CD4-positive, alpha-beta T cell treated with Interleukin-21 for 1 hour (primary cell): ENCODE measurements at regions not wholly inside any gene's neighbourhood (a gene's known extent, or its start where the extent isn't known, plus 50 kb on each side); places are given as distances from the start of the nearest gene placed in this dataset.
"Not testable (repeated sequence)": the region's sequence is repeated elsewhere in the genome, so short reads cannot be mapped to it uniquely, and the experiment has no call there.

ENCODE experiments used
- DNase-seq: peaks from one replicate; pipeline ENCODE4 v3.0.0-alpha.2; 2020

DNA sequence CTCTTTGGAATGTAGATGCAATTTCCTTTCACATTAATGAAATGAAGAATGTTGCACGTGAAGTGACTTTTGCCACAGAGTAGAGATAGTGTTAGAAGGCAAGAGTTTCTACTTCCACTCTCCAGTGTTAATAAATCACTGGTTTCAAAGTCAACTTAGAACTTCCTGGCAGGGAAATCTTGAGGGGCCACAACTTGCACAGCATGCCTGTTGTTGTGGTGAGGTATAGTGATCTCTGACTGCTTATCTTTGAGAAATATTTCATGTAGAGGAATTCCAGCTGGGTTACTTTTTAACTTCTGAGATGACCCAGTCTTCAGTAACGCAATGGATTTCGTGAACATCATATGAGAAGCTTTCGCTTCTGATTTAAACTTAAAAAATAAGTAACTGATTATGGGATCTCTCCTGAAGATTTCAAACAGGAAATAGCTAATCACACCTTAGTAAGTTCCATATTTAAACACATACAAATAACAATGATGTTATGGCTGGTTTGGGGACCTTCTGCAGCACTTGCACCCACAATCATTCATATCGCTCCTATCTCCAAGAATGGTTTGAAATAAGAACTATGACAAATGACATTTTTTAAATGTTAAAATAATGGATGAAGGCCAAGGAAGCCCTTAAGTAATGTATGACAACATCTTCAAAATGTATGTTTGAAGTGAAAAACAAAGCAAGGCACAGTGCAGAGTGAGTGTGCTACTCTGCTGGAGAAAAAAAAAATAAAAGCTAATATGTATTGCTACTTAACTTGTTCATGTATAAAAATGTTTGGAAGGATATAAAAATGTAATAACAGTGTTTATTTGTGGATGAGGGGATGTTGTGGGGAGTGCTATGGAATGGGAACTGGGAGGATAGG, 726.5 kb upstream of the NECTIN3 start:
- DNase-seq, result no peak

GRCh38 chr3:110349295-110349694, 722.3 kb upstream of the NECTIN3 start:
- no peak for DNase-seq

GRCh38 chr3:110352841-110353604, 718.6 kb upstream of the NECTIN3 start:
- DNase-seq, result no peak

GRCh38 chr3:110362751-110363150, 708.9 kb upstream of the NECTIN3 start:
- DNase-seq, result no peak

DNA sequence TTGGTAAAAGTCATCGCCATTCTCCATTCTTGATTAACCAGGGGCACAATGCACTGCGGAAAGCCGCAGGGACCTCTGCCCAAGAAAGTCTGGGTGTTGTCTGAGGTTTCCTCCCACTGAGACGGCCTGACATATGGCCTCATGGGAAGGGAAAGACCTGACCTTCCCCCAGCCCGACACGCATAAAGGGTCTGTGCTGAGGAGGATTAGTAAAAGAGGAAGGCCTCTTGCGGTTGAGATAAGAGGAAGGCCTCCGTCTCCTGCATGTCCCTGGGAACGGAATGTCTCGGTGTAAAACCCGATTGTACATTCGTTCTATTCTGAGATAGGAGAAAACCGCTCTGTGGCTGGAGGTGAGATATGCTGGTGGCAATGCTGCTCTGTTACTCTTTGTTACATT, 704.3 kb upstream of the NECTIN3 start:
- DNase-seq, result not testable (repeated sequence)

GRCh38 chr3:110375751-110376518, 695.7 kb upstream of the NECTIN3 start:
- DNase-seq, result no peak

DNA sequence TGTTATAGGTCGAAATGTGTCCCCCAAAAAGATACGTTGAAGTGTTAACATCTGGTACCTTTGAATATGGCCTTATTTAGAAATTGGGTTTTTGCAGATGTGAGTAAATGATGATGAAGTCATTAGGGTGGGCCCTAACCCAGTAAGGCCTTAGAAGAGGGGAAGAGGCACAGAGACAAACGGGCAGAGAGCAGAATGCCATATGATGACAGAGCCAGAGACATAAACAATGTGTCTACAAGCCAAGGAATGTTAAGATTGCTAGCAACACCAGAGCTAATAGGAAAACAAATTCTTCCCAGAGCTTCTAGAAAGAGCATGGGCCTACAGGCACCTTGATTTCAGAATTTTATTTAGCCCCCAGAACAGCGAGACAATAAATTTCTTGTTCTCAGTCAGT, 693.1 kb upstream of the NECTIN3 start:
- no peak for DNase-seq

GRCh38 chr3:110381992-110382391, 689.6 kb upstream of the NECTIN3 start:
- no peak for DNase-seq

GRCh38 chr3:110383356-110383755, 688.3 kb upstream of the NECTIN3 start:
- no peak for DNase-seq

GRCh38 chr3:110384601-110385000, 687.0 kb upstream of the NECTIN3 start:
- DNase-seq, result no peak

DNA sequence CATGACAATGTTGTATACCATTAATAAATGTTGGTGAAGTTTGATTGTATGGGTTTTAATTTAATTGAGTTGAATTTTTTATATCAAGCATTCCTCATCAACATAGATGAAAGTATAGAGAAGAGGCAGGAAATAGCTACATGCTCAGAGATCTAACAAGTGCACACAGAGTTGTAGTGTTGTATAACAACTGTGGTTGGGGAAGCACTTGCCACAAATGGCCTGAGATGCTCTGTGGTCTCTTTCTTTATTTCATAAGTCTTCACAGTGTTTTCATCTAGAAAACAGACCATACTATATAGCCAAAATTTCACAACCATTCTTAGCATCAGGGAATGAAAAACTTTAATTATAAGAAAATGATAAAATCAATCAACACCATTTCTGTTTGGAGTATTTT, 682.6 kb upstream of the NECTIN3 start:
- no peak for DNase-seq

GRCh38 chr3:110390372-110390771, 681.2 kb upstream of the NECTIN3 start:
- DNase-seq, result no peak

DNA sequence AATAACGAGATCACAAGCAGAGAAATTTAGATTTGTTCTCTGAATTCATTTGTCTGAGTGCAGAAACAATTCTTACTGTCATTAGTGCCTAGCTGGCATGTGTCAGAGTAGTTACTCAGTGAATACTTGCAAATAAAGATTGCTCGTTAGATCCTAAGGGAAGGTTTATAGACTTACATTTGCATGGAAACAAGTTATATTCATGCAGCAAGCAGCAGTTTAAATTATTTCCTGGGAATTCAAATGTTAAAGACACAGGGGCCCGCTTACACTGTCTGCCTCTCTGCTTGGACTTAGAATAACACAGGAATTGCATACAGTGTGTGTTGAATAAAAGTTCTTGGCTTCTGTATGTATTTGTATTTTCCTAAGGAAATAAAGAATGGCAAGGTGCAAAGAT, 680.6 kb upstream of the NECTIN3 start:
- no peak for DNase-seq

GRCh38 chr3:110391640-110392395, 679.8 kb upstream of the NECTIN3 start:
- no peak for DNase-seq

GRCh38 chr3:110393941-110394340, 677.7 kb upstream of the NECTIN3 start:
- DNase-seq, result no peak

GRCh38 chr3:110397115-110397514, 674.5 kb upstream of the NECTIN3 start:
- DNase-seq, result no peak

DNA sequence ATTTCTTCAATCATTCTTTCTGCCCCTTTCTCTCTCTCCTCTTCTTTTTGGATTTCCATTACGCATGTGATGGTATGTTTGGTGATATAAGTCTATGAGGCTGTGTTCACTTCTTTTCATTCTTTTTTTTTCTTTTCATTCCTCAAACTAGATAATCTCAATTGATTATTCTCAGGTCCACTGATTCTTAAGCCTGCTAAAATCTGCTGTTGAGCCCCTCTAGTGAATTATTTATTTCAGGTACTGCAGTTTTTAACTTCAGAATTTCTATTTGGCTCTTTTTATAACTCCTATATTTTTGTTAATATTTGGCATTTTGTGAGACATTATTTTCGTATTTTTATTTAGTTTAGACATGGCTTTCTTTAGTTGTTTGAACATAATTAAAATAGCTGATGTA, 671.3 kb upstream of the NECTIN3 start:
- DNase-seq, result no peak

GRCh38 chr3:110405830-110406585, 665.6 kb upstream of the NECTIN3 start:
- DNase-seq, result no peak

GRCh38 chr3:110413266-110413665, 658.4 kb upstream of the NECTIN3 start:
- no peak for DNase-seq

DNA sequence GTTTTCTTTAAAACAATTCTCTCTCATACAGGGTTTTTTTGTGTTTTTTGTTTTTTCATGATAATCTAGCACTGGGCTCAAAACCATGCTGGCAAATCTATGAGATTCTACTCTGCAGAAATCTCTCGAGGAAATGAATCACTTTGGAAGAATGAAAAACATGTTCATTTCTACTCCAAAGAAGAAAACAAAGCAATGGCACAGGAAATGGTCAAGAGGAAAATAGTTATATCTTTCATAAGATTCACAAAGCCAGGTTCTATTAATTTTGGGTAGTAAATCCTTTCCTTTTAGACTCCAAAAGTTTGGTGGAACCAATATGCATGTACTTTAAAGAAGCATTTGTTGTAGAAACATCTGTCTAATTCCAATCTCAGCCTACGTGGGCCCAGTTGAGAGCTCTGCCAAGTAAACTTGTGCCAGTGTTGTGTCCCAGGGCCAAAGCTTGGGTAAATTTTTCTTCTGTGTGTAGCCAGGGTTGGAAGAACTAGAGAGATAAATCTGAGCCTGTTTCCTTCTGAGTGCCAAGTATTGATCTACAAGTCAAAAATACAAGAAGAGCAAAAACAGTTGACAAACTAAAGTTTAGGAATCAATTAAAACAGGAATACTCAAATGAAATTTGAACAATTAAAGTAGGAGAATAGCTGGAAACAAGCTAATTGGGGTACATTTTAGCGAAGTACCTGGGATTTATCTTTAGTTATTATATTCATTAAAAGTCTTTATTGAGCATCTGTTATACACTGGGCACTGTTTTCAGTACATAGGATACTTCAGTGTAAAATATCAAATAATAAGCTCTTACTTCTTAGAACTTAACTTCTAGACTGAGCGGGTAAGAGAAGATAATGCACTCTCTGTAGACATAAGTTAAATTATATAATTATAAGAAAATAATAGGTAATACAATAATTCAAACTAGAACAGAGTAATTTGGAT, 657.5 kb upstream of the NECTIN3 start:
- DNase-seq, result no peak

DNA sequence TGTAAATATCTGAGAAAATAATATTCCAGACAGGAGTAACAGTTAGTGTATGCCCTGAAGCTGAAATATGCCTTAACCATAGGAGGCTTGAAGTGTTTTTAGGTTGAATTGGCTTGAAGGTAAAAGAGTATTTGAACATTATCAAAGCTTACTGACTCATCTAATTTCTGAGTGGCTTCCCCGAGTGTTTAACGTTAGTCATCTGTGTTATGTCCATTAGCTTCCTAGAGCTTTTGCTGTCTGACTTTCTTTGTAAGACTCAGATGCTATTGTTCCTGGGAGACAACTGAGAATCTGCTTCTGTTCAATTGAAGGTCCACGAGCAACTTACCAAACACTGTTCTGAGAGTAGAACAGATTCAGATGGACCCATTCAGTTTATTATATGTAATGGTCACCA, 656.8 kb upstream of the NECTIN3 start:
- no peak for DNase-seq
